ENCODE measurements at regions not wholly inside any gene's neighbourhood (a gene's known extent, or its start where the extent isn't known, plus 50 kb on each side); places are given as distances from the start of the nearest gene placed in this dataset.
"Not testable (repeated sequence)": the region's sequence is repeated elsewhere in the genome, so short reads cannot be mapped to it uniquely, and the experiment has no call there.

DNA sequence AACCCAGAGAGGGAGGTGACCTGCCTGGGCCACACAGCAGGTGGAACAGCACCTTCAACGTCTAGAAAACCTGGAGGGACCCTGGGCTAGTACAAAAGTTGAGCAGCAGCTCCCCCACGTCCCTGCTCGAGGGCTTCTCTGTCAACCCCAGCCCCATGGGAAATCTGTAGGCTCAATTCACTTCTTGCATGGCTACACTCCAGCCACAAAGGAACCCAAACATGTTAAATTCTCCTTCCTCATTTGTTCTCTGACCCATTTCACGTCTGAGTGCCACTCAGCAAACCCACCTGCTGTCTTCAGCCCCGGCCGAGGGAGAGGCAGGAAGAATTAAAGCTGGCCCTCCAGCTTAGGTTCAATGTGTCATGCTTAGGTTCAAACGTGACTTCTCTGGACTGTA is 418.5 kb downstream of the MIAT start:
- H4K20me1 ChIP-seq (ENCODE audit: insufficient read depth, low read length), result no peaks in the 10 kb centered on the region
- no peaks in the 10 kb centered on the region for H3K9me3 ChIP-seq (ENCODE audit: insufficient read depth, low read depth, low read length)
- H3K27me3 ChIP-seq (ENCODE audit: insufficient read depth, low read length), result peaks cover 12% of the 10 kb centered on the region
- Mint-ChIP-seq H3K27ac (ENCODE audit: unreplicated experiment) (no peak overlapping the region), H3K4me1 (ENCODE audit: low read depth, unreplicated experiment) (peaks cover 7% of the 10 kb centered on the region), H3K27me3 (ENCODE audit: low read depth, unreplicated experiment) (peaks cover 32% of the 10 kb centered on the region), H3K9me3 (ENCODE audit: unreplicated experiment) (peaks cover 10% of the 10 kb centered on the region), H3K36me3 (ENCODE audit: low read depth, unreplicated experiment) (peaks cover 2% of the 10 kb centered on the region), H3K4me3 (ENCODE audit: unreplicated experiment) (no peak overlapping the region)
- no peak overlapping the region for H3K27ac ChIP-seq (ENCODE audit: low read depth, low read length)
- H2AFZ ChIP-seq (ENCODE audit: low read depth, low read length), result no peak overlapping the region
- H3K9ac ChIP-seq (ENCODE audit: low read length), result no peak overlapping the region
- H3K36me3 ChIP-seq (ENCODE audit: insufficient read depth, low read length), result no peaks in the 10 kb centered on the region
- H3K4me3 ChIP-seq (ENCODE audit: insufficient read depth, low read depth, low read length), result no peak overlapping the region
- peaks cover 4% of the 10 kb centered on the region for H3K4me1 ChIP-seq (ENCODE audit: insufficient read depth, low read length)
- no peaks in the 10 kb centered on the region for H3K79me2 ChIP-seq (ENCODE audit: insufficient read depth, low read length)
- no peak for TF ChIP-seq CTCF (IDR thresholded peaks at IDR 0.05; ENCODE audit: insufficient read depth, low read depth, low read length)
- TF ChIP-seq EZH2 (IDR thresholded peaks at IDR 0.05; ENCODE audit: insufficient read depth, low read length), result no peak
- DNase-seq (ENCODE audit: low read depth), result no peak
- FAIRE-seq, result no peak
- no peak overlapping the region for H3K4me2 ChIP-seq (ENCODE audit: low read length)

DNA sequence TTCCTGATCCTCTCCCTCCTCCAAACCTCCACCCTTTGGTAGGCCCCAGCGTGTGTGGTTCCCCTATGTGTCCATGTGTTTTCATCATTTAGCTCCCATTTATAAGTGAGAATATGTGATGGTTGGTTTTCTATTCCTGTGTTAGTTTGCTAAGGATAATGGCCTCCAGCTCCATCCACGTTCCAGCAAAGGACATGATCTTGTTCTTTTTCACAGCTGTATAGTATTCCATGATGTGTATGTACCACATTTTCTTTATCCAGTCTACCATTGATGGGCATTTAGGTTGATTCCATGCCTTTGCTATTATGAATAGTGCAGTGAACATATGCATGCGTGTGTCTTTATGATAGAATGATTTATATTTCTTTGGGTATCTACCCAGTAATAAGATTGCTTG is 420.7 kb downstream of the MIAT start:
- not testable (repeated sequence) for H3K4me3 ChIP-seq (ENCODE audit: insufficient read depth, low read depth, low read length); H3K79me2 ChIP-seq (ENCODE audit: insufficient read depth, low read length); H3K36me3 ChIP-seq (ENCODE audit: insufficient read depth, low read length); H3K27ac Mint-ChIP-seq (ENCODE audit: unreplicated experiment); H3K36me3 Mint-ChIP-seq (ENCODE audit: low read depth, unreplicated experiment); H3K27ac ChIP-seq (ENCODE audit: low read depth, low read length); H3K9me3 Mint-ChIP-seq (ENCODE audit: unreplicated experiment); H3K4me2 ChIP-seq (ENCODE audit: low read length); H3K4me3 Mint-ChIP-seq (ENCODE audit: unreplicated experiment); FAIRE-seq; H2AFZ ChIP-seq (ENCODE audit: low read depth, low read length); H3K9ac ChIP-seq (ENCODE audit: low read length); DNase-seq (ENCODE audit: low read depth); H3K9me3 ChIP-seq (ENCODE audit: insufficient read depth, low read depth, low read length); H3K4me1 Mint-ChIP-seq (ENCODE audit: low read depth, unreplicated experiment); H4K20me1 ChIP-seq (ENCODE audit: insufficient read depth, low read length); H3K4me1 ChIP-seq (ENCODE audit: insufficient read depth, low read length)
- peaks cover 32% of the 10 kb centered on the region for H3K27me3 Mint-ChIP-seq (ENCODE audit: low read depth, unreplicated experiment)
- peaks cover 14% of the 10 kb centered on the region for H3K27me3 ChIP-seq (ENCODE audit: insufficient read depth, low read length)

DNA sequence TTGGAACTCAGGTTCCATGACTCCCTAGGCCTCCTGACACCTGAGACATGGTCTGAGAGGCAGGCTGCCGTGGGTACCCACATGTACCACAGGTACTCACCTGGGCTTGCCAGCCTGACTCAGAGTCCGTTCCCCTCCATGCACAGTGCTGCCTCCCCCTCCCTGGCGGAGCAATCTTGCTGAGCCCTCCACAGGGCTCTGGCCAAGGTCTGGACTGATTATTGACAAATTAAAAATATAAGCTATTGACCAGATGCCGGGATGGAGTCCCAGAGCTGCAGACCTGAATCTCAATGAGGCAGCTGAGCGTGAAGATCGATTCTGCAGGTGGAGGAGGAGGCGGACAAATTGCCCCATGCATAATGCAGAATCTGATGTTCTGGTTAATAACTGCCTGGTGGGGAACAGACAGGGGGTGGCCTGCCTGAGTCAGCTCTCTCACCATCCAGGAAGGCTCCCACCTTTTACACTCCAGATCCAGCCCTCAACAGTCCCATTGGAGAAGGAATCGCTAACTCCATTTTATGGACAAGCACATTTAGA is 422.7 kb downstream of the MIAT start:
- no peak overlapping the region for H3K27ac Mint-ChIP-seq (ENCODE audit: unreplicated experiment)
- TF ChIP-seq CTCF (IDR thresholded peaks at IDR 0.05; ENCODE audit: insufficient read depth, low read depth, low read length) (no peak), EZH2 (IDR thresholded peaks at IDR 0.05; ENCODE audit: insufficient read depth, low read length) (no peak)
- Histone ChIP-seq H4K20me1 (ENCODE audit: insufficient read depth, low read length) (no peaks in the 10 kb centered on the region), H3K36me3 (ENCODE audit: insufficient read depth, low read length) (no peaks in the 10 kb centered on the region), H3K4me3 (ENCODE audit: insufficient read depth, low read depth, low read length) (no peak overlapping the region), H3K4me1 (ENCODE audit: insufficient read depth, low read length) (no peaks in the 10 kb centered on the region), H2AFZ (ENCODE audit: low read depth, low read length) (no peak overlapping the region), H3K79me2 (ENCODE audit: insufficient read depth, low read length) (no peaks in the 10 kb centered on the region), H3K27ac (ENCODE audit: low read depth, low read length) (no peak overlapping the region), H3K27me3 (ENCODE audit: insufficient read depth, low read length) (peaks cover 9% of the 10 kb centered on the region), H3K9ac (ENCODE audit: low read length) (no peak overlapping the region), H3K9me3 (ENCODE audit: insufficient read depth, low read depth, low read length) (no peaks in the 10 kb centered on the region), H3K4me2 (ENCODE audit: low read length) (no peak overlapping the region)
- peaks cover 34% of the 10 kb centered on the region for H3K27me3 Mint-ChIP-seq (ENCODE audit: low read depth, unreplicated experiment)
- DNase-seq (ENCODE audit: low read depth) (no peak), FAIRE-seq (no peak)
- no peaks in the 10 kb centered on the region for H3K36me3 Mint-ChIP-seq (ENCODE audit: low read depth, unreplicated experiment)
- no peak overlapping the region for H3K4me3 Mint-ChIP-seq (ENCODE audit: unreplicated experiment)
- peaks cover 6% of the 10 kb centered on the region for H3K9me3 Mint-ChIP-seq (ENCODE audit: unreplicated experiment)
- H3K4me1 Mint-ChIP-seq (ENCODE audit: low read depth, unreplicated experiment), result peaks cover 1% of the 10 kb centered on the region

Measured in astrocyte (in vitro differentiated cells and primary cell).